ENCODE measurements at regions not wholly inside any gene's neighbourhood (a gene's known extent, or its start where the extent isn't known, plus 50 kb on each side); places are given as distances from the start of the nearest gene placed in this dataset.

- TF ChIP-seq ARNT (IDR thresholded peaks at IDR 0.05): no peak
- no peak for TF ChIP-seq SUZ12 (IDR thresholded peaks at IDR 0.05)
- TF ChIP-seq PKNOX1 (IDR thresholded peaks at IDR 0.05): no peak
- TF ChIP-seq FOXM1 (IDR thresholded peaks at IDR 0.05; ENCODE audit: borderline replicate concordance): no peak
- no peak for TF ChIP-seq TARDBP (IDR thresholded peaks at IDR 0.05)
- TF ChIP-seq ELF4 (IDR thresholded peaks at IDR 0.05): no peak
- no peak for TF ChIP-seq SP1 (IDR thresholded peaks at IDR 0.05)
- no peak for TF ChIP-seq HDGF (IDR thresholded peaks at IDR 0.05; ENCODE audit: borderline replicate concordance)
- TF ChIP-seq BHLHE40 (IDR thresholded peaks at IDR 0.05; ENCODE audit: borderline replicate concordance): no peak
- no peak for TF ChIP-seq FOXK2 (IDR thresholded peaks at IDR 0.05)
Observed at GRCh38 chr1:5484451-5485165, 507.6 kb downstream of the NPHP4 start.

Measured in HEK293T (cell line).